Common myeloid progenitor, CD34-positive (primary cell): ENCODE measurements at regions not wholly inside any gene's neighbourhood (a gene's known extent, or its start where the extent isn't known, plus 50 kb on each side); places are given as distances from the start of the nearest gene placed in this dataset.

Experiments
- CTCF ChIA-PET: fragments of 350-600 bp; sonication (Branson Sonifier 250); formaldehyde crosslinking; loops from one replicate; lab custom pipeline; 2021; ENCODE audit warnings: antibody characterized with exemption; lab: Charles Lee
- POLR2A ChIA-PET: fragments of 350-600 bp; sonication (Branson Sonifier 250); formaldehyde crosslinking; loops from one replicate; lab custom pipeline; 2021; ENCODE audit warnings: antibody characterized with exemption; lab: Charles Lee
- DNase-seq, 3 donors: peaks; one replicate each; pipeline versions ENCODE4 v3.0.0 to v3.0.0-alpha.2; 2013
- H3K27ac ChIP-seq, 2 experiments: 1 replicate in 1 of 2; 2 replicates in 1 of 2; pipeline ENCODE4 v1.7.0; 2013; ENCODE audit warnings: inconsistent platforms in 2 of 2, low read length in 2 of 2, mild to moderate bottlenecking in 2 of 2, low read depth in 1 of 2, moderate library complexity in 1 of 2; ENCODE audit not compliant: severe bottlenecking in 2 of 2, insufficient read depth in 1 of 2, poor library complexity in 1 of 2
- H3K27me3 ChIP-seq, 5 experiments: replicated peaks in 2 of 5; 1 replicate in 3 of 5; 2 replicates in 2 of 5; pipeline versions ENCODE4 v1.6.1 to v1.7.0; 2013; ENCODE audit warnings: low read length in 4 of 5, mild to moderate bottlenecking in 2 of 5, moderate library complexity in 2 of 5, inconsistent platforms in 1 of 5; ENCODE audit not compliant: insufficient read depth in 5 of 5, control insufficient read depth in 4 of 5
- H3K36me3 ChIP-seq, 4 experiments: 1 replicate in 2 of 4; 2 replicates in 2 of 4; pipeline versions ENCODE4 v1.6.1 to v1.7.0; 2013; ENCODE audit warnings: low read length in 3 of 4, control low read depth in 1 of 4, mild to moderate bottlenecking in 1 of 4; ENCODE audit not compliant: control insufficient read depth in 4 of 4, insufficient read depth in 4 of 4
- H3K4me1 ChIP-seq, 4 experiments: 1 replicate in 3 of 4; 2 replicates in 1 of 4; pipeline versions ENCODE4 v1.6.1 to v1.7.1; 2013; ENCODE audit warnings: low read length in 3 of 4, mild to moderate bottlenecking in 3 of 4, control low read depth in 1 of 4, inconsistent platforms in 1 of 4, moderate library complexity in 1 of 4; ENCODE audit not compliant: control insufficient read depth in 4 of 4, insufficient read depth in 4 of 4; ENCODE audit errors: control extremely low read depth in 1 of 4
- H3K4me3 ChIP-seq, 7 experiments: 1 replicate in 4 of 7; 2 replicates in 3 of 7; pipeline versions ENCODE4 v1.5.1 to v1.7.0; 2013; ENCODE audit warnings: mild to moderate bottlenecking in 7 of 7, low read length in 6 of 7, moderate library complexity in 6 of 7, inconsistent platforms in 2 of 7, low read depth in 2 of 7, control low read depth in 1 of 7; ENCODE audit not compliant: insufficient read depth in 4 of 7, control insufficient read depth in 1 of 7; ENCODE audit errors: extremely low read depth in 1 of 7
- H3K9me3 ChIP-seq, 5 experiments: 1 replicate in 4 of 5; 2 replicates in 1 of 5; pipeline versions ENCODE4 v1.6.1 to v1.7.1; 2013; ENCODE audit warnings: low read length in 4 of 5, mild to moderate bottlenecking in 2 of 5, inconsistent platforms in 1 of 5, low read depth in 1 of 5, moderate library complexity in 1 of 5; ENCODE audit not compliant: control insufficient read depth in 4 of 5, insufficient read depth in 2 of 5; ENCODE audit errors: control extremely low read depth in 1 of 5
- WGBS: methylation state at CpG from one replicate; pipeline ENCODE4 v1.1.5; 2013; ENCODE audit not compliant: insufficient coverage; 5-methylcytosine and 5-hydroxymethylcytosine counted together

DNA sequence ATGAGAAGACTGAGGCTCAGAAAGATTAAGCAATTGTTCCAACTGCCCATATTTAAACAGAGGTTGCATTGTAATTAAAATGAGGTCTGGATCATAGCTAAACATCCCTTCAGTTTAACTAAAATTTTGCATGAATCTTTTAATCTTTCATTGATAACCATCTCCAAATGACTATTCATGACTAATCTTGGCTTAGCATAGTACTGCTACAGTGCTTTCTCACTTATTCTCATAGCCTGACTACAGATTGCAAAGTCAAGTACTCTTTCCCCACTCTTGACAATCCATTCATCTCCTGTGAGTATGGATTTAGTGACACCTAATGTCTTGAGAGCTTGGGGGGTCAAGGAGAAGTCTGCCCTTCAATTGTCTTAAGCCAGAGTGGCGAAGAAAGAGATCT is 258.4 kb downstream of the RFC3 start:
- H3K4me1 ChIP-seq, result no peaks in the 10 kb centered on the region
- H3K9me3 ChIP-seq, result no peaks in the 10 kb centered on the region
- H3K27ac ChIP-seq, result no peak overlapping the region
- no peaks in the 10 kb centered on the region for H3K36me3 ChIP-seq
- WGBS, result no CpG with 5 or more reads among the region's 1 CpG
- no peak for DNase-seq
- H3K27me3 ChIP-seq, result no peaks in the 10 kb centered on the region
- no peak overlapping the region for H3K4me3 ChIP-seq
- ChIA-PET CTCF (no interaction called here), POLR2A (interaction anchor here (0.6 kb wide), 1 partner anchor 13 kb away, joined by 3 read pairs; no protein-coding TSS in a partner anchor)

DNA sequence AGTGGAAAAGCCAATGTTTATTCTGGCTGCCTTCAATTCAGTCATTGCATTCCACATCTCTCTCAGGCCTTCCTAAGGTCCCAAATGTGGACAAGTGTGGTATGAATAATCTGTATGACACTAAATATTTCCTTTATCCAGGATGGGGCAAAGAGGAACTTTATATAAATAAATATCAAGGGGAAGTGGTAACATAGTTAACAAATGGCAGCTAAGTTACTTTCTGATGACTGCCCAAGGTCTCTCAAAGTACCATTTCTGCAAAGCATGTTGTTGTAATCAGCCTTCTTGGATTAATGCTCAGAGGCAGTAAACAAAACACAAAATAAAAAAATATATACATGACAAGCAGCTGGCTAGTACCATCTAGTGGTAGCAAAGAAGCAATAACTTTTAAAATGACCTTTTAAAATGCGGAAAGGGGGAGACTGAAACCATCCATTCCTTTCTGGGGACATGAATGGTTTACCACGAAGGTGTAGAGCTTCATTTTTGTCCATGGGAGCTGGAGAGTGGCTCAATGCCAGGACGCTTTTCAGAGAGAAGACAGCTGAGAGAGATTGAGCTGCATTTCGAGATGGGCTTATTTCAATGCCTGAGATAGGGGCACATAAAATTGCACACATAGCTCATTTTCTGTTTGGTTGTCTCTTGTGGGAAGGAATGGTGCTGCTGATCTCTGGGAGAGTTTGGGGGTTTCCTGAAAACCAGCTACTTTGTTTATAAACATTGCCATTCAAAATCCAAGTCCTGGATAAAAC is 259.2 kb downstream of the RFC3 start:
- DNase-seq, result peak in 2 of 3 donors; percentile 0 to 2
- CTCF ChIA-PET, result interaction anchor here (1.3 kb wide), 1 partner anchor 16 kb away, joined by 4 read pairs; no protein-coding TSS in a partner anchor
- no peaks in the 10 kb centered on the region for H3K36me3 ChIP-seq

DNA sequence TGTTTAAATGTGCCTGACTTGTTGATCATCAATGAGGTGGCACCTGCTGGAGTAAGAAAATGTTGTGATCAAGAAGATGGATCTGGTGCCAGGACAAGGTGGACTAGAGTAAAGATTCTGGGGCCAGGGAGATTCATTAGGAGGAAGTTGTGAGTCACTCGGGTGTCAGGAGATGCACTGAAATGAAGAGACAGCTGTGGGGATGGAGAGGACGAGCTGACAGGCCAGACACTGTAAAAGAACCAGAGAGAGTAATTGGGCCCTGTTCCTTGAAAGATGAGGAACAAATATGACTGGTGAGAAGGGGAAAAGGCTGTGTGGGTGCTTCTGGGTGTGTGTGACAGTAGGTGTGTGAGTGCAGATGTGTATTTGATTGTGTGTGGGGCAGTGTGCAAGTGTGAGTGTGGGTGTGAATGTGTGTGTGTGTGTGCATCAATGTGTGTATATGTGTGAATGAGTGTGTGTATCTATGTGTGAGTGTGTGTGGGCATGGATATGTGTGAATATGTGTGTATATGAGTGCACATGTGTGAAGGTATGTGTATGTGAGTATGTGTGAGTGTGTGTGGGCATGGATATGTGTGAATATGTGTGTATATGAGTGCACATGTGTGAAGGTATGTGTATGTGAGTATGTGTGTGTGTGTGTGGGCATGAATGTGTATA is 260.5 kb downstream of the RFC3 start:
- Histone ChIP-seq H3K4me3 (no peak overlapping the region), H3K36me3 (no peaks in the 10 kb centered on the region), H3K4me1 (no peaks in the 10 kb centered on the region), H3K27me3 (no peaks in the 10 kb centered on the region), H3K9me3 (no peaks in the 10 kb centered on the region), H3K27ac (no peak overlapping the region)
- DNase-seq, result no peak
- CTCF ChIA-PET, result interaction anchor here (1.3 kb wide), 1 partner anchor 17 kb away, joined by 4 read pairs; no protein-coding TSS in a partner anchor
- POLR2A ChIA-PET, result no interaction called here
- 94% methylated on average over 2 of the region's 2 CpGs for WGBS

More for the DNA sequence above, 259.2 kb downstream of the RFC3 start:
- H3K27ac ChIP-seq, result no peak overlapping the region
- H3K4me3 ChIP-seq, result no peak overlapping the region
- 59% methylated on average over 3 of the region's 4 CpGs for WGBS
- no peaks in the 10 kb centered on the region for H3K9me3 ChIP-seq
- POLR2A ChIA-PET, result interaction anchor here (0.6 kb wide), 1 partner anchor 14 kb away, joined by 3 read pairs; no protein-coding TSS in a partner anchor
- no peaks in the 10 kb centered on the region for H3K4me1 ChIP-seq
- H3K27me3 ChIP-seq, result no peaks in the 10 kb centered on the region

DNA sequence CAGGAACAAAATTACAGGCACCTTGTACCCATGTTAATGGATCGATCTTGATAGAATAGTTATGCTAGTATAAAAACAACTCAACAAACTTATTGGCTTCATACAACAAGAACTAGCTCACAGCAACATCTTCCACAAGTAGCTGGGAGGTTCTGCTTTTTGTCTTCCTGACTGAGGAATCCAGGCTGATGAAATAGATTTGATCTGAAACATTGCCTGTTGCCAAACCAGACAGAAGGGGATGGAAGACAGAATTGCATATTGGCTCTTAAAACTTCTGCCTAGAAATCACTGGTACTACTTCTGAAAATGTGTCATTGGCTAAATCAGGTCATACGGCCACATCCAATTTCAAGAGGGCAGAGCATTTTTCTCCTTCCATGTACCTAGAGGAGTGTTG is 267.3 kb downstream of the RFC3 start:
- Histone ChIP-seq H3K4me1 (no peaks in the 10 kb centered on the region), H3K36me3 (no peaks in the 10 kb centered on the region), H3K27ac (no peak overlapping the region), H3K4me3 (no peak overlapping the region), H3K27me3 (no peaks in the 10 kb centered on the region), H3K9me3 (peaks cover 0 to 4% (median 2%) of the 10 kb centered on the region in 5 experiments)
- no peak for DNase-seq
- 100% methylated on average over 1 of the region's 2 CpGs for WGBS
- CTCF ChIA-PET, result no interaction called here
- POLR2A ChIA-PET, result no interaction called here

DNA sequence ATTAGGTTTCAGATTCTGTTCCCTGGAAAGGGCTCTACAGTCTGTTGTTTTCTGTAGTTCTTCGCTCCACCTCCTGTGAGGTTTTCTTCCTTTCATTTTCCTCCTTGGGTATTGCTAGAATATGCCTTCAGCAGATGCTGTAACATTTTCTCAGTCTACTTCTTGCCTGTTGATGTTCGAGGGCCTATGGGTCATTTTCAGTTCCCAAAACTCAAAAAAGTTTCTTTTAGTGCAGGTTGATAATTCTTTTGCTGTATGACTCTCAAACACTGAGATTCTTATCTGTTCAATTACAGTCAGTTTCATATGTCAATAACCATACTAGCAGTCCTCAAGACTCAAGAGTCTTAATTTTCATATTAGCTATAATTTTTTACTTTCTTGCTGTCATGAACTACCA is 268.3 kb downstream of the RFC3 start:
- ChIA-PET CTCF (no interaction called here), POLR2A (no interaction called here)
- Histone ChIP-seq H3K27me3 (no peaks in the 10 kb centered on the region), H3K4me3 (no peak overlapping the region), H3K4me1 (no peaks in the 10 kb centered on the region), H3K36me3 (no peaks in the 10 kb centered on the region), H3K27ac (no peak overlapping the region), H3K9me3 (peaks cover 0 to 4% (median 2%) of the 10 kb centered on the region in 5 experiments)
- no peak for DNase-seq
- WGBS, result 90% methylated on average over 2 of the region's 2 CpGs

DNA sequence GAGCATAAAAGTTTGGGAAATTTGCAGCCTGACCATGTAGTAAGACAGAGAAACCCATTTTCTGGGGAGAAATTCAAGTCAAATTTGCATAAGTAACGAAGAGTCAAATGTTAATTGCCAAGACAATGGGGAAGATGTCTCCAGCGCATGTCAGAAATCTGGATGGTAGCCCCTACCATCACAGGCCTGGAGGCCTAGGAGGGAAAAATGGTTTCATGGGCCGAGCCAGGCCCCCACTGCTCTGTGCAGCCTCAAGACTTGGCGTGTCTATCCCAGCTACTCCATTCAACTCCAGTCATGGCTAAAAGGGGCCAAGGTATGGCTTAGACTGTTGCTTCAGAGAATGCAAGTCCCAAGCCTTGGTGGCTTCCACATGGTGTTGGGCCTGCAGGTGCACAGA is 269.8 kb downstream of the RFC3 start:
- Histone ChIP-seq H3K36me3 (no peaks in the 10 kb centered on the region), H3K27ac (no peak overlapping the region), H3K9me3 (peaks cover 0 to 4% (median 2%) of the 10 kb centered on the region in 5 experiments), H3K4me3 (no peak overlapping the region), H3K4me1 (no peaks in the 10 kb centered on the region), H3K27me3 (no peaks in the 10 kb centered on the region)
- no peak for DNase-seq
- ChIA-PET CTCF (no interaction called here), POLR2A (no interaction called here)
- WGBS, result 98% methylated on average over 4 of the region's 4 CpGs

DNA sequence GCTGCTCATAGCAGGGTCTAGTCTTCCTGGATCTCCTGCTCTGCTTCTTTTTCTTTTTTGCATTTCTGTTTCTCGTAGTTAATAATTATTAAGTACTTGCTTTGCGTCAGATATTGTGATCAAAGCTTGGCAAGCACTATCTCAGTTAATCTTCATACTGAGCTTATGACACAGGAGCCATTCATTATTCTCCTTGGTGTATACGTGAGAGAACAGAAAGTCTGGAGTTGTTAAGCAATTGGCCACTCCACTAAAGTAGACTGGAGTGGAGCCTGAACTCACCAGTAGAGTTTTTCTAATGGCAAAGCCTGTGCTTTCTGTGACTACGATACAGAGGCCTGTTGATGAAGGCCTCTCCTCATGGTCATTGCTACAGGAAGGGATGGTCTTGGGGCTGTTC is 285.9 kb downstream of the RFC3 start:
- CTCF ChIA-PET, result no interaction called here

More for the DNA sequence above, 285.9 kb downstream of the RFC3 start:
- H3K9me3 ChIP-seq, result no peaks in the 10 kb centered on the region
- no peak overlapping the region for H3K27ac ChIP-seq
- no peaks in the 10 kb centered on the region for H3K4me1 ChIP-seq
- WGBS, result 100% methylated on average over 2 of the region's 4 CpGs
- no peak for DNase-seq
- POLR2A ChIA-PET, result no interaction called here
- H3K36me3 ChIP-seq, result no peaks in the 10 kb centered on the region
- no peaks in the 10 kb centered on the region for H3K27me3 ChIP-seq
- H3K4me3 ChIP-seq, result no peak overlapping the region
